OCI-LY3 (cell line): ENCODE measurements at regions not wholly inside any gene's neighbourhood (a gene's known extent, or its start where the extent isn't known, plus 50 kb on each side); places are given as distances from the start of the nearest gene placed in this dataset.

Source experiments
- H2AFZ ChIP-seq: fragments of 200-600, 300-600 bp; shearing (Covaris generic); 2 replicates; pipeline ENCODE4 v1.6.0; 2014; ENCODE audit warnings: antibody characterized with exemption, low read depth, low read length
- H3K27ac ChIP-seq: fragments of 200-600, 300-600 bp; sonication (generic); 2 replicates; pipeline ENCODE4 v1.5.1; 2014; ENCODE audit warnings: mild to moderate bottlenecking, low read length, moderate library complexity, mixed read lengths
- H3K27me3 ChIP-seq: fragments of 200-600, 300-600 bp; sonication (generic); 2 replicates; pipeline ENCODE4 v1.6.1; 2014; ENCODE audit warnings: low read depth, low read length, mixed read lengths
- H3K36me3 ChIP-seq: fragments of 200-600, 300-600 bp; sonication (generic); replicated peaks from 2 replicates; pipeline ENCODE3; 2014; ENCODE audit warnings: low read depth, low read length, mixed read lengths
- H3K4me1 ChIP-seq: fragments of 300-600, 200-600 bp; sonication (generic); 2 replicates; pipeline ENCODE4 v1.6.1; 2014; ENCODE audit warnings: low read length, mixed read lengths
- H3K4me2 ChIP-seq: fragments of 200-600, 300-600 bp; sonication (generic); 2 replicates; pipeline ENCODE4 v1.6.1; 2014; ENCODE audit warnings: low read length, mixed read lengths
- H3K4me3 ChIP-seq: fragments of 300-600, 200-600 bp; sonication (generic); 2 replicates; pipeline ENCODE4 v1.5.1; 2014; ENCODE audit warnings: antibody characterized with exemption, mild to moderate bottlenecking, low read length, moderate library complexity
- H3K79me2 ChIP-seq: fragments of 300-600, 200-600 bp; shearing (Covaris generic); 2 replicates; pipeline ENCODE4 v1.6.1; 2014; ENCODE audit warnings: mild to moderate bottlenecking, low read length, mixed read lengths
- H3K9ac ChIP-seq: fragments of 300-600, 200-600 bp; shearing (Covaris generic); 2 replicates; pipeline ENCODE4 v1.6.0; 2014; ENCODE audit warnings: mild to moderate bottlenecking, low read length, moderate library complexity
- H3K9me3 ChIP-seq: fragments of 200-600, 300-600 bp; shearing (Covaris generic); 2 replicates; pipeline ENCODE4 v1.6.1; 2014; ENCODE audit warnings: low read length, mixed read lengths; ENCODE audit not compliant: insufficient read depth
- H4K20me1 ChIP-seq: fragments of 200-600, 300-600 bp; sonication (generic); 2 replicates; pipeline ENCODE4 v1.6.1; 2016; ENCODE audit warnings: low read length, mixed read lengths; ENCODE audit not compliant: insufficient read depth
- CTCF ChIP-seq: fragments of 200-600, 300-600 bp; sonication (generic); IDR thresholded peaks from 2 replicates; pipeline ENCODE4 v1.5.1; 2014; ENCODE audit warnings: antibody characterized with exemption, low read length, low read depth
- EZH2phosphoT487 ChIP-seq: fragments of 200-600 bp; shearing (Covaris generic); IDR thresholded peaks from 2 replicates; pipeline ENCODE4 v1.6.1; 2018; ENCODE audit warnings: antibody characterized with exemption, mixed run types, low read depth

GRCh38 chr4:91830681-91831395 lies 472.9 kb upstream of the GRID2 start:
- no peak overlapping the region for H3K27ac ChIP-seq
- no peaks in the 10 kb centered on the region for H3K4me1 ChIP-seq
- H3K9me3 ChIP-seq, result peaks cover 14% of the 10 kb centered on the region; the same call in 1 of the 2 replicates
- no peaks in the 10 kb centered on the region for H3K27me3 ChIP-seq
- H3K79me2 ChIP-seq, result no peaks in the 10 kb centered on the region
- H3K9ac ChIP-seq, result no peak overlapping the region
- no peak overlapping the region for H3K4me2 ChIP-seq
- H3K36me3 ChIP-seq, result peaks cover 7% of the 10 kb centered on the region
- TF ChIP-seq CTCF (no peak), EZH2phosphoT487 (no peak)
- H3K4me3 ChIP-seq, result no peak overlapping the region
- no peaks in the 10 kb centered on the region for H4K20me1 ChIP-seq
- no peak overlapping the region for H2AFZ ChIP-seq

GRCh38 chr4:91837608-91838029 lies 466.1 kb upstream of the GRID2 start:
- no peaks in the 10 kb centered on the region for H3K4me1 ChIP-seq
- TF ChIP-seq EZH2phosphoT487, result no peak
- no peak for TF ChIP-seq CTCF
- H3K79me2 ChIP-seq, result no peaks in the 10 kb centered on the region
- H3K27me3 ChIP-seq, result no peaks in the 10 kb centered on the region
- H3K36me3 ChIP-seq, result peaks cover 7% of the 10 kb centered on the region
- no peaks in the 10 kb centered on the region for H4K20me1 ChIP-seq
- H3K4me3 ChIP-seq, result no peak overlapping the region
- no peak overlapping the region for H2AFZ ChIP-seq
- H3K27ac ChIP-seq, result no peak overlapping the region
- no peak overlapping the region for H3K4me2 ChIP-seq
- no peak overlapping the region for H3K9ac ChIP-seq
- peaks cover 8% of the 10 kb centered on the region; the same call in 1 of the 2 replicates for H3K9me3 ChIP-seq

- H3K9me3 ChIP-seq, result peaks cover 6% of the 10 kb centered on the region; the same call in 1 of the 2 replicates
- H3K36me3 ChIP-seq, result peaks cover 7% of the 10 kb centered on the region
- H3K9ac ChIP-seq, result no peak overlapping the region
- no peaks in the 10 kb centered on the region for H3K27me3 ChIP-seq
- H3K27ac ChIP-seq, result no peak overlapping the region
- H3K4me1 ChIP-seq, result no peaks in the 10 kb centered on the region
- H3K79me2 ChIP-seq, result no peaks in the 10 kb centered on the region
- no peak for TF ChIP-seq EZH2phosphoT487
- TF ChIP-seq CTCF, result no peak
- H3K4me2 ChIP-seq, result no peak overlapping the region
- H3K4me3 ChIP-seq, result no peak overlapping the region
- no peaks in the 10 kb centered on the region for H4K20me1 ChIP-seq
- H2AFZ ChIP-seq, result no peak overlapping the region
Measured at GRCh38 chr4:91838181-91838861, 465.4 kb upstream of the GRID2 start.

- TF ChIP-seq EZH2phosphoT487 (no peak), CTCF (no peak)
- Histone ChIP-seq H3K9me3 (no peaks in the 10 kb centered on the region), H3K4me3 (no peak overlapping the region), H3K9ac (no peak overlapping the region), H3K79me2 (no peaks in the 10 kb centered on the region), H3K4me2 (no peak overlapping the region), H3K27ac (no peak overlapping the region), H3K4me1 (no peaks in the 10 kb centered on the region), H3K36me3 (no peaks in the 10 kb centered on the region), H2AFZ (no peak overlapping the region), H3K27me3 (no peaks in the 10 kb centered on the region), H4K20me1 (no peaks in the 10 kb centered on the region)
Measured at GRCh38 chr4:91840359-91840758, 463.4 kb upstream of the GRID2 start.
